Dermis blood vessel endothelial cell (primary cell): ENCODE measurements at regions not wholly inside any gene's neighbourhood (a gene's known extent, or its start where the extent isn't known, plus 50 kb on each side); places are given as distances from the start of the nearest gene placed in this dataset.
"Not testable (repeated sequence)": the region's sequence is repeated elsewhere in the genome, so short reads cannot be mapped to it uniquely, and the experiment has no call there.

Experiments
- DNase-seq: peaks from one replicate; pipeline ENCODE4 v3.0.0; 2010

DNA sequence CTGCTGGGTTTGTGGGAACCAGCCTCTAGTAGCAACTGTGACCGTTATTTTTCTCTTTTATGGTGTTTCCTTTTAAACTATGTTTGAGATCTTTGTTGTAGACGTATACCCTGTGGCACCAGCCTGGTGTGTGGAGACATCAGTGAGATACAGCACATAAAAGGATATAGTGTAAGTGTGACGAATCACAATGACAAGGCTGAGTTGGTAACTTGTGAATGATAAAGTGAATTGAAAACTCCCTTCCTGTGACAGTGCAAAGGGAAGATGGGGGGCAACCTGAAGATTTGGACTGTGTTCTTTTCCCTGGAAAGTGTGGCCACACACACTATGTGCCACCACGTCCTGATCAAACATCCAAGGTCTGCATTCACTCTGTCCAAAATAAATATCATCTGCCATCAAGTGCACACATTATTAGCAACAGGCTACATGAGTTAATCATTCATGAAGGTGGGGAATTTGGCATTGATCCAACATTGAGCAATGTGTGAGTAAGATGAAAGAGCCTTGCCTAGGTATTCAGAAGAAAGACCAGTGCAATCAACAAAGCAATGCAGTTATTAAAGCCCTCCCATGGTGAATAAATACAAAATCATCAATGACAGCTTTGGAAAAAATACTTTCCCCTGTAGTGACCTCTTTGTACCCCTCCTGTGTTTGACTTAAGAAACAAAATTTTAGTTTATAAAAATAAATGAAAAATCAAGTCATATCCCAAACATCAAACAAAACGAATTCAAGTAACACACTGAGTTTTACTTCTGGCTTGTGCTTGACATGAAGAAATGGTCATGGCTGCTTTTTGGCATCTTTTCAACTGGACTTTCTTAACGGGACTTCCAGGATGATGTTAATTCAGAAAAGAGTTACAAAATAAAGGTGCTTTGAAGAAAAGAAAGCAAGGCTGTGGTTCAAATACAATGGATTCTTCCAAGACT is 1280.5 kb upstream of the ZEB2 start:
- peak; percentile 59 for DNase-seq

DNA sequence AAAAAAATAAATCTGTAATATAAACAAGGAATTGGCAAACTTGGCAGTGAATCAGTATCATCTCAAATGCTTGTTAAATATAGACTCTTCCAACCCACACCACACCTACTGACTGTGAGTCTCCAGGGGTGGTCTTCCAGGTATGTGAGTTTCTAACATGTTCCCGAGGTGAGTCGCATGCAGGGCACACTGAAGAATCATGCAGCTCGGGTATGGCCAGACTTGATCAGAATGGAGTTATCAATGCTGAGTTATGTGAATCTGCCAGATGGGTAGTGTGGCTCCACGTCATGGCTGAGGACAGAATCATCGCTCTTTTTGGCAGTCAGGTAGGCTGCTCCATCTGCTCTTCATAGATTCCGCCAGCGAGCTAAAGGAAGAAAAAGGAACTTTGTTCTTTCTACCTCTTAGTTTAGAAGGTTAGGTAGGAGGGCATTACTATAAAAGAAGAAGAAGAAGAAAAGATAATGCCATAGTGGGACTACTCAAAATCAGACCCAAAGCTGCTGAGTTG is 1279.7 kb upstream of the ZEB2 start:
- DNase-seq: no peak

DNA sequence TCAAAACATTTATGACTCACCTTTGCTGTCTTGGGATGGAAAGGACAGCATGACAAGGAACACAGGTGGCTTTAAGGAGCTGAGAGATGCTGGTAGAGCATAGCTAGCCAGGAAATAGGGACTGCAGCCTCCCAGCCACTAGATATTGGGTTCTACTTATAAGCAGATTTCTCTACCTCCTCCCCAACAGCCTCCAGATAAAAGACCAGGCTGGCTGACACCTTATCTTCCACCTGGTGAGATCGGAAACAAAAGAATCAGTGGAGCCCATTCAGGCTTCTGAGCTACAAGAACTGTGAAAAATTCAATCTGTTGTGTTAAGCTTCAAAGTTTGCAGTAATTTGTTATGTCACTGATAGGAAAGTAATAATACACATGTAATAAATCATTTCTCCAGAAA is 1278.5 kb upstream of the ZEB2 start:
- DNase-seq: no peak

DNA sequence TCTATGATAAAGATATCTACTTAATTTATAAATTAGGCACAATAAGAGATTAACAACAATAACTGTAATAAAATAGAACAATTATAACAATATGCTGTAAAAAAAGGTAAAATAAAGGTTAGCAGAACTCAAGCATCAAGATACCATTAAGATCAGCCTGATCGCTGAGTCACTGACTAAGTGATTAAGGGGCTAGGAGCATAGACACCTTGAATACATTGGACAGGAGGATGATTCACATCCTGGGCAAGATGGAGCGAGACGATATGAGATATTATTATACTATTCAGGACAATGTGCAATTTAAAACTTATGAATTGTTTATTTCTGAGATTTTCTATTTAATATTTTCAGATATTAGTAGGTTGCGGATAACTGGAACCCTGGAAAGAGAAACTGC is 1277.8 kb upstream of the ZEB2 start:
- DNase-seq: peak; percentile 80

DNA sequence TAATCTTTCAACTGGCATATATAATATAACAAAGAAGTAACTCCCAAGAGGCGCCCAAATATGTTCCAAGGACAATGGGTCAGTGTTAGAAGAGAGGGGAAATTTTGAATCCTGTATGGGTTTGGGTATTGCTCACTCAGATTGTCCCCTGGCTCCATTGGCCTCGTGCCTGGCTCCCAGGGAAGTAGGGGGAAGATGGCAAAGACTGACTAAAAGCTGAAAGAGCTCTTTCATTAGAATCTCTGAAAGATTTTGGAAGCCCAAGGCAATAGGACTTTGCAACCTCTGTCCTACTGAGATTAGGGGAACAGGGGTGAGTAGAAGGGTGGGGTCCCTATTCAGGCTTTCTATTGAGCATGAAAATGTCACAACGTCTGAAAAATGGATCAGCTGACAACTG is 1272.8 kb upstream of the ZEB2 start:
- no peak for DNase-seq

DNA sequence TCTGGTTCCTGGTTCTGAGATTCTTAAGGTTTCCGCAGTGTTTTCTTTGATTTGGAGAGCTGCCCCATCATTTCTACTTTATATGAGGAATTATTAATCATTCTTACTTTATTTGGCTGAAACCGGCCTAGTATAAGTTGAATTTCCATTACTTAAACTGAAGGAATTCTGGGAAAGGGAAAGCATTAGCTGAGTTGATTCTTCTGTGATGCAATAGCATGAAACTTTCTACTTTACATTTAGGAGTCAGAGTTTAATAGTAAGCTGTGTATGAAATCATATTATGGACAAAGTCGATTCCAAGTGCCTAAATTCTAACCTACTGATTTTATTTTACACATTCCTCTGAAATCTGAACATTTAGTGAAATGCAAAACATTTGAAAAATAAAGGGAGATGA is 1269.7 kb upstream of the ZEB2 start:
- no peak for DNase-seq

DNA sequence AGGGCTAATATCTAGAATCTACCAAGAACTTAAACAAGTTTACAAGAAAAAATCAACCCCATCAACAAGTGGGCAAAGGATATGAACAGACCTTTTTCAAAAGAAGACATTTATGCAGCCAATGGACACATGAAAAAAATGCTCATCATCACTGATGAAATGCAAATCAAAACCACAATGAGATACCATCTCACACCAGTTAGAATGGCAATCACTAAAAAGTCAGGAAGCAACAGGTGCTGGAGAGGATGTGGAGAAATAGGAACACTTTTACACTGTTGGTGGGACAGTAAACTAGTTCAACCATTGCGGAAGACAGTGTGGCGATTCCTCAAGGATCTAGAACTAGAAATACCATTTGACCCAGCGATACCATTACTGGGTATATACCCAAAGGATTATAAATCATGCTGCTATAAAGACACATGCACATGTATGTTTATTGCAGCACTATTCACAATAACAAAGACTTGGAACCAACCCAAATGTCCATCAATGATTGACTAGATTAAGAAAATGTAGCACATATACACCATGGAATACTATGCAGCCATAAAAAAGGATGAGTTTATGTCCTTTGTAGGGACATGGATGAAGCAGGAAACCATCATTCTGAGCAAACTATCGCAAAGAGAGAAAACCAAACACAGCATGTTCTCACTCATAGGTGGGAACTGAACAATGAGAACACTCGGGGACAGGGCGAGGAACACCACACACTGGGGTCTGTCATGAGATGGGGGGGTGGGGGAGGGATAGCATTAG is 1267.9 kb upstream of the ZEB2 start:
- not testable (repeated sequence) for DNase-seq

DNA sequence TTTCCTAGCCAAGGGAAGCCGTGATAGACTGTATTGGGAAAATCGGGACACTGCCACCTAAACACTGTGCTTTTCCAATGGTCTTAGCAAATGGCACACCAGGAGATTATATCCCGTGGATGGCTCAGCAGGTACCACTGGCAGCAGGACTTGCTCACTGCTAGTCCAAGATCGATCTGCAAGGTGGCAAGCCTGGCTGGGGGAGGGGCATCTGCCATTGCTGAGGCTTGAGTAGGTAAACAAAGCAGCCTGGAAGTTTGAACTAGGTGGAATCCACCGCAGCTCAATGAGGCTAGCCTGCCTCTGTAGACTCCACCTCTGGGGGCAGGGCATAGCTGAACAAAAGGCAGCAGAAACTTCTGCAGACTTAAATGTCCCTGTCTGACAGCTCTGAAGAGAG is 1262.7 kb upstream of the ZEB2 start:
- not testable (repeated sequence) for DNase-seq

DNA sequence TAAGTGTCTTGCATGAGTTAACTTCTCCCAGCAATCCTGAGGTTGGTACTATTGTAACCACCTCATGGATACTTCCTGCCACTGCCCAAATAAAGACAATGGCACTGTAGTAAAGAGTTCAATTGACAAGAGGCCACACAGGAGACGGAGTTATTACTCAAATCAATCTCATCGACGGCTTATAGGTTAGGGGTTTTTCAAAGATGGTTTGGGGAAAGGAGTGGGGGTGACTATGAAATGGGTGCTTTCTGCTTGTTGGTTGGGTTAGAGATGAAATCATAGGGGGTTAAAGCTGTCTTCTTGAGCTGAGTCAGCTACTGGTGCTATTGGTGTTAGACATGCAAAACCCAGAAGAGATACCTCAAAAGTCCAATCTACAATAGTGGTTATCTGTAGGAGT is 1258.0 kb upstream of the ZEB2 start:
- no peak for DNase-seq

DNA sequence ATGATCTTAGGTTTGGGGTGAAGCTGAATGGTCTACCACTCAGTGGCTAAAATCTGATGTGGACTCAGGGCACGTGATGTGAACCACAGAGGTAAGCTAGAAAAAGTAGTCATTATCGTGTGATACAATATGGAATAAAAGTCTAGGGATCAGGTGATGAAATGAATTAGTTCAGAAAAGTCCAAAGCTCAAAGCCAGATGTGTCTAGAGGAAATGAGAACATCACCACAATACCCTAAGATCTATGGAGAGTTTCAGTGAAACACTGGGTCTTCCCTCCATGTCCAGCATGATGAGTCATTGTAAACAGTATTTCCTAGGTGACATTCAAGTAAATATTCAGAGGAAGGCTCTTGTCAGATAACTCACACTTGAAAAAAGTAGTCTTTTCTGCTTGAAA is 1257.4 kb upstream of the ZEB2 start:
- DNase-seq: peak; percentile 13

DNA sequence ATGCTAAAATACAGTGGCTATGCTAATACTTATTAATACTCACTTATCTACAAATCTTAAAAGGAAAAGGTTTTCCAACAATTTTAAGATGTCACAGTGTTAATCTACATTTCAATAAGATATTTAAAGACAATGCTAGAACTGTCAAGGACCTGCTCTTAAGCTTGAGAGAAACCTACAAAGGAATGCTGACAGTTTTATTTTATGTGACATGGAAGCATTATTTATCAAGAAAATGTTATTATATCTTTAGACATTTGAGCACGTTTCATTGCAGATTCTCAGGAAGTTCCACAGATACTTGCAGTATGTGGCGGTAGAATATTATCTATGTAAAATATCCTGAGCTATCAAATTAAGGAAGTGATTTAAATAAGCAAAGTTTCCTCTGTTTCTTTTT is 1255.7 kb upstream of the ZEB2 start:
- no peak for DNase-seq

DNA sequence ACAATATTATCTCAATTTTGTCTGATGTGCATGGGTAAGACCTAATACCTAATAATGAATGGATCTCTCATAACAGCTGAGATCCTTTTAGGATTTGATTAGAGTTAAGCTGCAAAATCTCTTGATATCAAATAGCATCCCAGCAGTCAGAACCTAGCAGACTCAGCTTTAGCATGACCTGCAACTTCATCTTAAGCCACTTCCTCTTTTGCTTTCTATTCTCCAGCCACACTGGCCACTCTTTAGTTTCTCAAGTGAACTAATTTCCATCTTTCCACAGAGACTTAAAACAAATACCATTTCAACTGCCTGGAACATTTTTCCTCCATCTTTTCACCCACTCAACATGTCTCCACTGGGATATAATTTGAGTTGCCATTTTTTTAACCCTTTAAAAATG is 1251.6 kb upstream of the ZEB2 start:
- no peak for DNase-seq

DNA sequence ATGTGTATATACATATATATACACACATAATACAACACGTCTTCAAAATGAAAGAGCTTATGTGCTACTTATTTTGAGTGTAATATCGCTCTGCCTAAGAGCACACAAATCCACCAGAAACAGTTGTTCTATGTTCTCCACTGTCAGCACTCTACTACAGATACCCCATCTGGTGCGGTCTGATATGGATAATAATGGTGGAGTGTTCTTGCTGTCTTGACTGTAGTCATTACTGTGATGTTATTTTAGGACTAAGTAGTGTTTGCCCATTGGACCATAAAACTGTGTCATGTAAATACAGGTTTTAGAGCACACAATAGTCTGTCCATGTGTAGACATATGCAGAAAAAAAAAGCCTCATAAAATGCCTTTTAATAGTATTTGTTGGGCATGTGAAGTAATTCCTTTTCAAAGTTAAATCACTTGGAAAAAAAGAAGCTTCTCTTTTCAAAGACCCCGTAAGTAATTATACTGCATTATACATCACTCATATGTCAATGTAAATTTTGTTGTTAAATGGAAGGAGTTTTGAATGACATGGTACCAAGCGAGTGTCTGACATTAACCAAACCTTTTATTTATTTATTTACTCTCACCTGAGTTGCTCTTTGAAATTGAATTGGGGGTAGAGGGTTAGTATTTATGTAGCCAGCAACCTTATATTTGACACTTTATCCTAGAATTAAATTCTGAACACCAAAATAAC is 1249.2 kb upstream of the ZEB2 start:
- DNase-seq: no peak

DNA sequence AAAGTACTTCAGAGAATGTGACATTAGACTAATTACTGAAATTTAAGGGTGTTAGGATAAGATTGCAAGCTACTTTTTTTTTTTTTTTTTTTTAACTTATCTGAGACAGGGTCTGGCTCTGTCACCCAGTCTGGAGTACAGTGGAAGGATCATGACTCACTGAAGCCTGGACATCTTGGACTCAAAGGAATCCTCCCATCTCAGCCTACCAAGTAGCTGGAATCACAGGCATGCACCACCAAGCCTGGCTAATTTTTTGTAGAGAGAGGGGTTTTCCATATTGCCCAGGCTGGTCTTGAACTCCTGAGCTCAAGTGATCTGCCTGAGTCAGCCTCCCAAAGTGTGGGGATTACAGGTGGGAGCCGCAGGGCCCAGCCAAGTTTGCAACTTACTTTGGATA is 1246.0 kb upstream of the ZEB2 start:
- DNase-seq: no peak

DNA sequence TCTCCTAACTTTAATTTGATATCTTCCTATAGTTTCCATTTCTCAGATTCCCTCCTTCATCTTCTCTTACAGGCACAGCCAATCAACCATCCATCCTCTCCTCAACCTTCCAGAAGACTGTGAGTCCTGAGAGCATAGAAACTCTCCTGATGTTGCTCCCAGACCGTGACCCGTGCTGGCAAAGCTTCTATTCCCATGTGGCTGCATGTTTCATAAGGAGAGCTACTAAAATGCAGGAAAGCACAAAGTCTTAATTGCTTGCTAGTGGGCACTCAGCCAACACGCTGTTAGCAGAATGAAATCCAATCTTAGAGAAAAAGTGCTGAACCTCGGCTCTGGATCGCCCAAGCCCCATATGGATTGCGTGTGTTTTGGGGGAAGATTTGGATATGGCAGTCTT is 1244.7 kb upstream of the ZEB2 start:
- peak; percentile 39 for DNase-seq

DNA sequence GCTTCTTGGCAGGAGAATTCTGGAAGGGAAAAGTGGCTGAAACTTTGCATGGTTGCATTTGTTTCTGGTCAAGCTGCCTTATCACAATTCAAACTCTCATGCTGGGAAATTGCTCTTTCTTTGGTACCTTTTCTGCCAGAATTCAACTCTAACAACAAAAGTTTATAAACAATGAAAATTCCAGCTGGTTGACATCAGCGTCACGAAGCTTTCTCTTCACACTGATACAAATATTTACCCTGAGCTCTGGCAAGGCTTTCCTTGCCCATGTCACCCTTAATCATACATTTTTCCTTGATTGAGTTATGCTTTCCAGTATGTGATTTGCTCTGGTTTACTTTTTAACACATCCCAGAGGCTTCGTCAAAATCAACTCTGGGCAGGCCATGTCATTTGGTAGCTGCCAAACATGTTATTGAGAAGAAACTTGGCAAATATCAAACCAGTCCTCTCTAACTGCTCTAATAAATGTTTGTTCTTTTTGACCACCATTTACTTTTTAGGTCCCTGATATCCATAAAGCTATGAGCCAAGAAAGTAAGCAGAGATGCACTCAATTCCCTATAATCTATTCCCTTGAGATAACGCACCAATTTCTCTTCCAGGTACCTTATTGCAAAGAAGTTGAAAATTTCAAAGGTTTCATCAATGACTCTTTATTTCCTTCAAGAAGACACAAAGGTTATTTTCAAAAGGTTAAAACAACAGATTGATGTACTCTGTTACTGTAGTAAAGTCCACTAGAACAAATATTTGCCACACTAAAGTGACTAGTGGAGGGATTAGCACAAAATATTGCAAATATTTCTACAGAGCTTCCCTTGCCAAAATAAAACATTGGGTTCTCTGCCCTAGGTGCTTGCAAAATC is 1241.1 kb upstream of the ZEB2 start:
- DNase-seq: peak; percentile 88

DNA sequence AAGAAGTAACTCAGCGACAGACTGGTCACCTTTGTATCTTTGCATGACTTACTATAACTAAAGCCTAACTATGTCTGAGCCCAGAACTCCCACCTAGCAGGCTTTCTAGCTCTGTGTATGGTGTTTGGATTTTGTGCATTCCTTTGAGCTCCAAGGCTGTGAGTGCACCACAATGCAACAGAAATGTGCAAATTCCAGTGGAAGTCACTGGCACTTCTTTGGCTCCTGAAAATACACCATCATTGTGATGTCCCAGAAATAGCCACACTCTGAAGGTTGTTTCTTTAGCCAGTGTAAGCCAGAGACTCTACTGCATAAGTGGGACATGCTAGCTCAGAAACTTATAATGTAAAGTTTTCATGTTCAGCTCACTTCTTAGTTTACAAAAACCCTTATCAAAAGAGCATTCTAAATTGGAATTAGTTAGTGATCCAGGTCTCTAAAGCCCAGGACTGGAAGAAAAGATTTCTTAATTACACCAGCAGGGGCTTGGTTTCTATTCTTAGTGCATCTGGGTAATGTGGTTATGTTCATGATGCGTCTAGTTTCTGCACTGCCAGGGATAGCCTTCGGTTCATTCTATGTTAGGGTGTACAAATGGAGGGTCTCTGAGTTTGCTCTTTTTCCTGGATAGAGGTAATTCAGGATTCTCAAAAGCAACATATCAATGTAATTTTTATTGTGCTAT is 1239.5 kb upstream of the ZEB2 start:
- no peak for DNase-seq

DNA sequence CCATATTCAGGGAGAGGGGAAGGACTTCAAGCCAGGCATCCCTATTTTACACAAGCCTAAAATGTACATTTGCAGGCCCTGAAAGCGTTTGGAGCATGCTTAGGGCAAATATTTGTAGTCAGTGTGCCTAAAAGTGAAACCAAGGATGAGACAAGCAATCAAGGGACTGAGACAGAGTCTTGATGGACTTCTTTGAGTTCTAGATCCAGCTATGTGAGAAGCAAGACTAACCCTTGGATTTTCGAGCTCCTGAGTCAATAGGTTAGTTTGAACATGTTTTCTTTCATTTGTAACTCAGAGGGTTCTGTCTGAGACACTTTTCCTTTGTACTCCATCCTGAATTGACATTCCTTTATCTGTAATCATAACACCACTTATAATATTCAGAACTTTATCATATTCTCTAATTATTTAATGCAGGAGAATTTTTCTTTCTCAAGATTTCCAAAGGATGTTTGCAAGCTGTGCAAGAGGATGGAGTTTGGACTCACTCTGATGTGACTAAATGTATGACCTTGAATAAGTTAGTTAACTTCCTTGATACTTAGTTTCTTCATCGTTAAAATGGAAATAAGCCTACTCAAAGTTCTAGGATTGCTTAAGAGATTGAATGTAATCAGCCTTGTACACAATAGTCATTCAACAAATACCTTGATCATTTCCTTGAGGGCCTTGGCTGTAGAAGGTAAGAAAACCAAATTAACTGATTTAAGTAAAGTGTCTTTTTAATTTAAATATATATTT is 1237.8 kb upstream of the ZEB2 start:
- DNase-seq: no peak

DNA sequence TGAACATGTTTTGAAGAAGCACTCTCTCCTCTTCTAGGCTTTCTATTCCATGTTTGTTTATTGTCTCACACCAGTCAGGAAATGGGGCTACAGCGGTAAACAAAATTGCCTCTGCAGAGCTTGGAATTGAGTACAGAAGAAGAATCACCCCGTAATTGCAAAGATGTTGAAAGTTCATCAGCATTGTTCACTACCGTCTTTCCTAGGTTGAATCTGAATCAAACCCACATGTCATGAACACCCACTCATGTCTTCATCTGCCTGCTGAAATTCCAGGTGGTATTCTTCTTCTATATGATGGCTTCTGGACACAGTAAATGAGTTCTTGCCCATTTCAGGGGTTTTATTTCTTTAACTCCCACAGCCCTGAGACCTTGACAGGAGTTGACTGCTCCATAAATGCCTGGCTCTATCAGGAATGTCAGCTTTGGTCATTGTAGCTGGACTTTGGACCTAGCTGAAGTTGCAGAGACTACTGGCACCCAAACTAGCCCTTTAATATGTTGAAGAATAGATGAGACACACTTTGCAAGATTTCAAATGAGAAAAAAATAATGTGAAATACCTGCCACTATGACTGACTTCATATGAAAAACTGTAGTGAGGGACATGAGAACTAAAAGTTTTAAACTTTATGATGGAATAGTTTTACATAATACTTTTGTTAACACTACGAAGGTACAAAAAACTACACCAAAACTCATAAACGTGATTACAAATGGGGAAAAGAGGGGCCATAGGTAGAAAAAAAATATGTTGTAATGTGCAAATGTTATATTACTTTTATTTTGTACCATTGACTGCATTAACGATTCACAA is 1235.3 kb upstream of the ZEB2 start:
- DNase-seq: no peak

DNA sequence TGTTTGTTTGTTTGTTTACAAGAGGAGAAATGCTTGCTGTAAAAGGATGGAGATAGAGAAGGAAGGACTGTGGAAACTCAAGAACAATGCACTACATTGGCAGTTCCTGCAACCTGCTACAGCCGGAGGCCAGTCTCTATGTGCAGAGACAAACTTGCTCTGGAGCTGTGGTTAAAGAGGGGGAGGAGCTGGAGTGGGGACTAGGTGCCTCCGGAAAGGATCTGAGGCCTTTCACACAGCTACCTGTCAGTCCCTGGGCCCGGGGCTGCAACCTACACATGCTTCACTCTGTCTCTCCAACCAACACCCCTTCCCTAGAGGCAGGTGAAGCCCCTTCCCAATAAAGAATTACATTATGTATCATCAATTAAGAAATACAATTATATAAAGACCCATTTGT is 1234.0 kb upstream of the ZEB2 start:
- DNase-seq: no peak
